GM03348 (cell line): ENCODE measurements at regions not wholly inside any gene's neighbourhood (a gene's known extent, or its start where the extent isn't known, plus 50 kb on each side); places are given as distances from the start of the nearest gene placed in this dataset.
"Not testable (repeated sequence)": the region's sequence is repeated elsewhere in the genome, so short reads cannot be mapped to it uniquely, and the experiment has no call there.

Experiments used
- DNase-seq: peaks from one replicate; pipeline ENCODE4 v3.0.0; 2012; ENCODE audit warnings: low spot score

DNA sequence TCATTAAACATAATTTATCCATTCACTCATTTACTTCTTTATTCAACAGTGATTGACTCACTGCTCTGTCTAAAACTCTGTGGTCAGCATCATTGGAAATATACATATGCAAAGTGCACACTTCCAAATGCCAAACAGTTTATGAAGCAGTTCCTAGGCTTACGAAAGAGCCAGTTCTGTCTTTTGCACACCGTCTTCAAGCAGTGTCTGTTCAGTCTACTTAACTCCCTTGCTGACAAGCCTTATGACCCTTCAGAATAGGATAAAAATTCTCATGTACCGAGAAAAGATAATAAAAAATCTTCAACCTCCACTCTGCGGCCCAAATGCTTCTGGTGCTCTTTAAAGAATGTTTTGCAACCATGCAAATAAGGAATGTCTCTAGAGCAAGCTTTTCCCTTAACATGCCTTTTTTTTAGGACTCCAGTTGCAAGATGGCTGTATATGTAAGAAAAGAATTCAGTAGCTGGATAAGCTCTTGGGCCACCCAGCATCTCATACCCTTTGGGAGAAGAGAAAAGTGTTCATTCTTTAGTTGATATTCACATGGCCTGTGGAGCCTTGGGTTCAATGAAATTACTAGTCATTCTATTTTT, 1037.0 kb upstream of the SLIT2 start:
- DNase-seq: no peak

DNA sequence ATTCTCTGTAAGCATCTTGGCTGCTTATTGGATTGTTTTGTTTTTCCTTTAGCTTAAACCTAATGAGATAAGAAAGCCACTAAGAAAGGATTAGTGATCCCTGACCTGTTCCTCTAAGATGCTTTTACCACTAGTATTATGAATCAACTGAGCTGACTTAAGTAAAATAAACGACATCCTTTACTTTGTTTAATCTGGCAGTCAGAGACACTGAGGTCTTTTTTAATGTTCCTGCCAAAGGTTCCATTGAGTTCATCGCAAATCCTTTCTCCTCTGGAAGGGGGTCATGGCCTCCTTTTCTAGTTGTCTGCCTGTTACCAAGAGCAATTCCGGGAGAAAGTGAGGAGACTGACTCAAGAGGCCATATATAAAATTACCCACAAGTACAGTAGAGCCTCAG, 1038.3 kb upstream of the SLIT2 start:
- no peak for DNase-seq

DNA sequence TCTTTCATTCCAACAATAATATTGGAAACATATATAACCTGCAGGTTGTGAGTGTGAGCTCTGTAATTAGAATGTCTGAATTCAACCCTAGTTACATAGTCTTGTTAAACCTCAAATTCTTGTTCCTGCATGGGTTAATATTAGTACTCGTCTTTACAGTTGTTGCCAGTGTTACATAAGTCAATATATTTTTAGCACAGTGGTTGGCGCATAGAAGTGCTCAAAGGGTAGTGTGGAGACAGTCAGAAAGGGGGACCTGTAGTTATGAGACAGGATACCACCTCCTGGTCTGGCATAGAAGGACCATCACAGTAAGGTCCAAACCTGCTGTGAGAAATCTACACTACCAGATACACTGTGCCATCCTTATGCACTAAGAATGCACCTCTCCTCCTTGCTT, 1045.9 kb upstream of the SLIT2 start:
- DNase-seq: no peak

DNA sequence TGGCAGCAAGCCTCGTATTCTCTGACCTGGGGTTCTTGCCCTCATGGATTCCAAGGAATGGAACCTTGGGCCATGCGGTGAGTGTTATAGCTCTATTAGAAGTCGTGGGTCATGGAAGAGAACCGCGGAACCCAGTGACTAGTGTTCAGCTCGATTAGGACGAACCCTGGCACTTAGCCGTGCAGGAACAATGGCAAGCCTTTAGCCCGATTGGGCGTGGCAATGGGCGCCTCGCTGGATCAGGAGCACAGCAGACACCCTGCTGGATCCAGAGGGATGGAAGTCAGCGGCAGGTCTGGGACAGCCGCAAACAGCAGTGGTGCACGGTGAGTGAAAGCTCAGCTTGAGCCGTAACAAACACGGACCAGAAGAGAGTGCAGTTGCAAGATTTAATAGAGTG, 1053.9 kb upstream of the SLIT2 start:
- not testable (repeated sequence) for DNase-seq

DNA sequence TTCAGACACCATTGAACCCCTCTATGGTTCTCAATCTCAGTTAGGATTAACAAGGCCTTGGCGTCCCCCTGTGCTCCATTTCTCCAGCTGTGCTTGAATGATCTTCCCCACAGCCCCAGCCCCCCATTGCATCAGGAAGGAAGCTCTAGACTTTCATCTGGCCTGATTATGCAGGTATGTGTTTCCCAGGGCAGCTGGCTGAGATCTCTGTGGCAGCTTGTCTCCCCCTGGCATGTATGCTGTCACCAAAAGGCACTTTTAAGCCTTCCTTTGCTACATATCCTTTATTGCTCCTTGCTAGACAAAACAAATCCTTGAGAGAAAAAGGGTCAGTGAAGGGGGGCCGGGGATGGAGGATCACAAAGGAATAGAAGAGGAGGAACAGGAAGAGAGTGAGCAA, 1056.0 kb upstream of the SLIT2 start:
- no peak for DNase-seq

DNA sequence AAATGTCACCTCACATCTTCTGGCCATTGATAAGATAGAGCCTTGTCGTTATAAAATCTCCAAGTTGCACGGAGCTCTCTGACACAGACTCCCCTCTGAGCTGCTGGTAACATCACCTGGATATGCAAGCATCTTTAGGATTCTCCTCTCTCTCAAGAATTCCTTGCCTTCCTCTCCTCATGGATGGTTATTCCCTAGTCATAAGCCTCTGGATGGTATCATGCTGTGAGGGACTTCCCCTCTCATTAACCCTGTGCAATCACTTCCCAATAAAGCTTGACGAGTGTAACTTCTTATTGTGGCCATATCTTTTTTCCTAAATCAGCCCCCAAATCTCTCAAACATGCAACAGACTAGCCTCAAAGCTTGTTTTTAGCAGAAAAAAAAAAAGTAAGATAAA, 1057.0 kb upstream of the SLIT2 start:
- no peak for DNase-seq

DNA sequence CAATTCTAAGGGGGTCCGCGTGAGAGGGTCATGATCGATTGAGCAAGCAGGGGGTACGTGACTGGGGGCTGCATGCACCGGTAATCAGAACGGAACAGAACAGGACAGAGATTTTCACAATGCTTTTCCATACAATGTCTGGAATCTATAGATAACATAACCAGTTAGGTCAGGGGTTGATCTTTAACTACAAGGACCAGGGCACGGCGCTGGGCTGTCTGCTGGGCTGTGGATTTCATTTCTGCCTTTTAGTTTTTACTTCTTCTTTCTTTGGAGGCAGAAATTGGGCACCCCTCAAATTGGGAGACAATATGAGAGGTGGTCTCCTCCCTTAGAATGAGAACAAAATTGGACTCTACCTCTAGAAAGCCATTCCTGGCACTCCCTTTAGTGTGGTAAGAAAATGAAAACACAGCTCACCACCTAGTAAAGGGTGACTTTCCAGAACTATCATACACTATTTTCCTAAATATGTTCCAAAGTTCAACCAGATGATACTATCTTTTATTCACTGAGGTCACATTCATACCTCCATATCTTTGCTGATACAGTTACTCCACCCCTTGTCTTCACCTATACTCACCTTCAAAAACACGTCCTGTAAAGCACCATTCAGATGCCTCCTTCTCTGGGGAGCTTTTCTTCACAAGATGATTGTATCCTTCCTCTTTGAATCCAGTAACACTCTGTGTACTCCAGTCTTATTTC, 1058.3 kb upstream of the SLIT2 start:
- DNase-seq: no peak

DNA sequence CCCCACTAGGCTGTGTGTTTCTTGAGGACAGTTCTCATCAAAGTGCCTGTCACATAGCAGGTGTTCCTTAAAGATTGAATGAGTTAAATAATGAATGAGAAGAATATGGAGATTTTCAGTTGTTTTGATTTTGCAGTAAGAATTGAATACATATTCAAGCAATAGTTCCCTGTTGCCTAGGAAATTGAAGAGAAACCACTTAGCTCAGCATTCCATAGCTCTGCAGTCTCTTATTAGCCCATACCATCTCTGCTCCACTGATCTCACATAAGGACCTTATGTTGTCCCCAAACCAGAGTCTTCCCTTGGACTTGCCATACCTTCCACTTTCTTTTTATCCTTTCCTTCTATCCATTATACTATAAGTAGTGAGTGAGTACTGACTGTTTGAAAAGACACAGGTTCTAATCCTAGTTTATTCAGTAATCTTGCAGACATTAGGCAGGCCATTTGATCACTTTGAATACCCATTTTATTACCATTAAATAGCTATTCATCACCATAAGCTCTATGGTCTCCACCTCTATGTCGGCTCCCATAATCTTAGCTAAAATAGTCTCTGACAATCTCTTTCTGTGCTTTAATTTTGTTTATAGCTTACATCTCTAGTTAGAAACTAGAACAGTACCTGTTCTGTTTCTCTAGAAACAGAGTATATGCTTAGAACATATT, 1059.6 kb upstream of the SLIT2 start:
- DNase-seq: no peak

DNA sequence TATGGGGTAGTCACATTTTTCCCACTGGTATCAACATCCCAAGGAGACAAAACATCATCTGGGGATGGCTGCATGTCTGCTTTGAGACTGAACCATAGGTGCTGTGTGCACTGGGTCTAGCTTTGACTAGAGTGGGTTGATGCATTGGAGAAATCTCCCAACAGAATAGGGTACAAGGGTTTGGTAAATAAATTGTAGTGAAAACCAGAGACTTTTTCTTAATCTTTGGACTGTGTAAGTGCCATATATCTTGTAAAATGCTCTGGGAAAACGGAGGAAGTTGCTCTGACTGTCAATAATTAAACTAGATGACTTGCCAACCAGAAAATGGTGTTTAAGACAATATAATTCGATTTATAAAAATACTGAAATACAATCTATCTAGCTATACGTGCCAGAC, 1064.0 kb upstream of the SLIT2 start:
- no peak for DNase-seq

DNA sequence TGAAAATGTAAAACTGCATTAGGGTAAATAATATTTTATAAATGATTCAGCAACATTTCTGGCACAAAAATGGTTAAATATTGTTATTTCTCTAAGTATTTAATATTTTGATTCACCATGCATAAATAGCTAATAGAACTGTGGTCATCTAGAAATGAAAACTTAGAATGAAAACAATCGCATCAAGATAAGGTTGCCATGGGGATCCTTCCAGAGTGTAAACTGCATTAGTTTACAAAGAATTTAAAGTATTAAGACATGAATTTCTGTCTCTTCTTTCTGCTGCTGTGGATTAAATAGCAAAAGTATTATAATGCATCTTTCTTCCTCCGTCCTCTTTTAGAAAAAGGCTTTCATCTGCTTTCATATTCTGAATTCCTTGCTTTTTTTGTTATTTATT, 1064.6 kb upstream of the SLIT2 start:
- DNase-seq: no peak

DNA sequence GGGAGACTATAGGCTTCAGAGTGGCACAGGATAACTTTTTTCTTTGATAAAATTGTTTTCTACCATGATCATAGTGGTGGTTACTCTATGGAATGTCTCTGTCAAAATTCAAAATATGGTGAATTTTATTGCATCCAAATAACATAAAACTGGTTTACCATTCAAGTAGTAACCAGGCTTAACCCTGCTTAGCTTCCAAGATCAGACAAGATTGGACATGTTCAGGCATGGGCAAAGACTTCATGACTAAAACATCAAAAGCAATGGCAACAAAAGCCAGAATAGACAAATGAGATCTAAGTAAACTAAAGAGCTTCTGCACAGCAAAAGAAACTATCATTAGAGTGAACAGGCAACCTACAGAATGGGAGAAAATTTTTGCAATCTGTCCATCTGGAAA, 1070.1 kb upstream of the SLIT2 start:
- not testable (repeated sequence) for DNase-seq

DNA sequence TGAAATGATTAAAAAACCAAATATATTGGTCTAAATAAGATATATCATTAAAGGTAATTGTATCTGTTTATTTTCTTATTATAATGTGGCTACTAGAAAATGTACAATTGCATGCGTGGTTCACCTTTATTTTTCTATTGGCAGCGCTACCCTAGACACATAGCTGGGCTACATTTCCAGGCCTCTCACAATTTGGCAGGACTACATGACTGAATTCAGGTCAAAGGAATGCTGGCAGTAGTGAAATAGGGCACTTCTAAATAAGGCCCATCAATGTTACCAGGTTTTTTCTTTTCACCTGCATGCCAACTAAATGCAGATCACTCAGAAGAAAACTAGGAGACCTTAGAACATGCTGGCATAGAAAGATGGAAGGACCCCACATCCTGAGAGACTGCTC, 1072.9 kb upstream of the SLIT2 start:
- no peak for DNase-seq

DNA sequence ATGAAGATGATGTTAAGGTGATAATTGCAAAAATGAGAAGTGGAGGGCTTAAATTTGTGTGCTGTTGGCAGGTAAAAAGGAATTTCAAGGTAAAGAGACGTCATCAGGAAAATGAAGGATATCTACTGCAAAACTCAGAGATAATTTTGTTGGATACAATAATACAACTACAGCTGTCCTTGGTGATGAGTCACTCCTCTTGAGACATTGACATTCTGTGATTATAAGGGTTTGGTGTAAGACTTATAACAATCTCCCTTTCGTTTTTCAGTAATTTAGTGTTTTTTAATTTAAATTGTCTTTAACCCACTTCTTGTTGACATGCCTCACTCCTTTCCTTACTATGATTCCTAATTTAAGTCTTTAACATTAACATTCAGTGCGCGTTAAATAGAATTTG, 1074.1 kb upstream of the SLIT2 start:
- DNase-seq: no peak

DNA sequence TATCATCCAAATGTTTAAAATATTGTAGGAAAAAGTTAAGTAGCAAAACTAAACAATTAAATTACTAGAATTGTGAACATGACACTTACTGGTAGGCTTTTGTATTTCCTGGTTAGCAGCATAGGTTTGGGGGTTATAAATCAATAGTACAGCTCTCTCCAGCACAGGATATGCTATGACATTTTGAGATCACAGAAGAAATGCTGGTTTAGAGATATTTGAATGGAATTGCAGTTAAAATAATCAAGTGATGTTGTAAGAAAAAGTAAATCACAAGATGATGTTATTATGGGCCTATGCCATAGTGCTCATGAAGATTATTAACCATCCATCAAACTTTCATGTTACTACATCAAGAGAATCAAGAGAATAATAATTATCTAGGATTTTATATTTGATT, 1079.9 kb upstream of the SLIT2 start:
- no peak for DNase-seq

DNA sequence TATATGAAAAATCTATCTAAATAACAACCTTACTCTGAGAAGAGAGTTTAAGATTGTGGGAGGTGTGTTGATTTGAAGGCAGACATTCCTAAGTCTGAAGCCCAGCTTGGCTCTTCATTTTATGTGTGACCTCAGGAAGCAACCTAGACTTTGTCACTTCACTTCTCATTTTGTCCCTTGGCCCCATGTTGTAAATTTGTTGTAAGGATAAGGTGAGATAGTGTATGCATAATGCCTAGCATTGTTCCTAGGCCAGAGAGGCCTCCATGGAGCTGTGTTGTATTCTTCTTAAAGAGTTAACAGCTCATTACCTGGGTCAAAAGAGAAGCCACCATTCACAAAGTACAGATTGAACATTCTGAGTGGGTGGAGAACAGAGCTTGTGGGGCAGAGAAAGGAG, 1084.4 kb upstream of the SLIT2 start:
- no peak for DNase-seq

DNA sequence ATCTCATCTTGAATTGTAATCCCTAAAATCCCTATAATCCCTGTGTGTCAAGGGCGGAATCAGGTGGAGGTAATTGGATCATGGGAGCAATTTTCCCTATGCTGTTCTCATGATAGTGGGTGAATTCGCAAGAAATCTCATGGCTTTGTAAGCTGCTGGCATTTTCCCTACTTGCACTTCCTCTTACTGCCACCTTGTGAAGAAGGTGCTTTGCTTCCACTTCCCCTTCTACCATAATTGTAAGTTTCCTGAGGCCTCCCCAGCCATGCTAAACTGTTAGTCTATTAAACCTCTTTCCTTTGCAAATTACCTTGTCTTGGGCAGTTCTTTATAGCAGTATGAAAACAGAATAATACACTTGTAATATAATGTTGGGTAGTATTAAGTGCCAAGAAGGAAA, 1087.4 kb upstream of the SLIT2 start:
- no peak for DNase-seq

DNA sequence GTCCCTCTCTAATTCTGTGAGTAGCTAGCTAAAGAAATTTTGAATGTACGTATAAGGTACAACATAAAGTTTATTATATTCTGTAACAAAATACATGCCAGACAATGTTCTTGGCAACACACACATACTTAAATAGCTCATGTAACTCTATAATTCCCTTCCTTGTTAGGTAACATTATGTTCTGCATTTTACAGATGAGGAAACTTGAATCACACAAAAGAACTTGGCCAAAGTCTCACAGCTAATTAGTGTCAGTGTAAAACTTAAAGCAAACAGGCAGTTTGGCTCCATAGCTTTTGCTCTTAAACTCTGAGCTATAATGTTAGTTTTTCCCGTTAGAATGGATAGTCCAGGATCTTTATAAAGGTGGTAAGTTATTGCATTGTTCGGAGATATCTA, 1091.8 kb upstream of the SLIT2 start:
- no peak for DNase-seq

DNA sequence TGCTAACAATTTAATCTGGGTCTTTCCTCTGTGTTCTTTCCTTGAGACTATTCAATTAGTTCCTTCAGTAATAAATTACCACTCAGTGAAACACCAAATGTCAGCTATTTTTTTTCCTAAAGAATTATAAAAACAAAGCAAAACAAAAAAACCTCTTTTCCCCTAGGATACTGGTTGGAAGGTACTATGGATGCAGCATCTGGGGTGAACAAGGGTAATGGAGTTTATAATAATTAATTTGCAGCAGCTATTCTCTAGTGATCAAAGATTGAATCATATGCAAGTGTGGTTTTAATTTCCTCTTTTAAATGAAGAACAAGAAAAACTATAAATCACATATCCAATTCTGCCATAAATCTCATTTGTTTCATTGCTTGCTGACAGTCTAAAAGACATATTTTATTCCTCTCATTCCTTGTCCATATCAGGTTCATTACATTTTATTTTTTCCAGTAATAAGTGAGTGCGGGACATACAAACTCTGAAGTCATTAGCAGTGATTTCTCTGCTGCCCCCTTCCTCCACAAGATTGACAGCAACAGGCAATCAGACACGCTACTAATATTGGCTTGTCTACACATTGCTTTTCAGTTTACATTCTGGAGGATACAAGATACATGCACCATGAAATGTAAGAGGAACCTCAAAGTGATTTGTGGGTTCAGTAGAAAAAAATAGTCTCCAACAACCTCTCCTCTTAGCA, 1093.4 kb upstream of the SLIT2 start:
- DNase-seq: no peak

DNA sequence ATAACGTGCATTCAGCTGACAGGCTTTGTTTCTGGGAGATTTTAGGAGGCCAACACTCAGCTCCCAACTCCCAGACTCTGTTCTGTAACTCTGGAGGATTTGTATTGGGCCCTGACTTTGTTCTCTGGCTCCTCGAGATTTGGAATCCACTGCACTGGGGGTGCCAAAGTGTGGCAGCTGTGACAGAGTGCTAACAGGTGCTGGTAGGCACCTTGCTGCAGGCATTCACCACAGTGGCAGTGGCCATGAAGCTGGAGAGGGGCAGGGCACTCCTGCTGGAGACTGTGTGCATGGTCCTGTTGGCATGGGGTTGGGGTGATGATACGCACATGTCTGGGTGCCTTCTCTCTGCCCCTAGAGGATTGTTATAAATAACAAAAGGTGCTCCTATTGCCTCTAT, 1094.9 kb upstream of the SLIT2 start:
- DNase-seq: no peak

DNA sequence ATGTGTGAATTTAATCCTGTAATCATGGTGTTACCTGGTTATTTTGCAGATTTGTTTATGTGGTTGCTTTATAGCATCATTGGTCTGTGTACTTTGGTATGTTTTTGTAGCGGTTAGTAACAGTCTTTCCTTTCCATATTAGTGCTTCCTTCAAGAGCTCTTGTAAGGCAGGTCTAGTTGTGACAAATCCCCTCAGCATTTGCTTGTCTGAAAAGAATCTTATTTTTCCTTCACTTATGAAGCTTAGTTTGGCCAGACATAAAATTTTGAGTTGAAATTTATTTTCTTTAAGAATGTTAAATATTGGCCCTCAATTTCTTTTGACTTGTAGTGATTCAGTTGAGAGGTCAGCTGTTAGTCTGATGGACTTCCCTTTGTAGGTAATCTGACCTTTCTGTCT, 1096.1 kb upstream of the SLIT2 start:
- no peak for DNase-seq

DNA sequence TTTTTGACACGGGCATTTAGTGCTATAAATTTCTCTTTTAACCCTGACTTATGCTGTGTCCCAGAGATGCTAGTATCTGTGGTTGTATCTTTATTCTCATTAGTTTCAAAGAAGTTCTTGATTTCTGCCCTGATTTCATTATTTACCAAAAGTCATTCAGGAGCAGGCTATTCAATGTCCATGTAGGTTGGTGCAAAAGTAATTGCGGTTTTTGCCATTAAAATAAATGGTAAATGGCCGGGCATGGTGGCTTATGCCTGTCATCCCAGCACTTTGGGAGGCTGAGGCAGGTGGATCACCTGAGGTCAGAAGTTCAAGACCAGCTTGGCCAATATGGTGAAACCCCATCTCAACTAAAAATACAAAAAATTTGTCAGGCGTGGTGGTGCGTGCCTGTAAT, 1097.4 kb upstream of the SLIT2 start:
- DNase-seq: not testable (repeated sequence)

DNA sequence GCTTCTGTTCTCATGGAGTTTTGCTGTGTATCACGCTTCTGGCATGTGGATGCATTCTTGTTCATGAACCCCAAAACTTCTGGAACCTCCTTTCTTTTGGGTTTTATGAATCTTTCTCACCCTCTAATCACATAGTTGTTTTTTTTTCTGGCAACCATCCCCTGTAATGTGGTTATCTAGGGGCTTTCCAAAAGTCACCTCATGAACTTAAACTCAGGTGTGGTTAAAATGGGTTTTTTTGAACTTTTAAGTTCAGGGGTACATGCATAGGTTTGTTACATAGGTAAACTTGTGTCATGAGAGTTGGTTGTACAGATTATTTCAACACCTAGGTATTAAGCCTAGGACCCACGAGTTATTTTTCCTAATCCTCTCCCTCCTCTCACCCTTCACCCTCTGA, 1099.4 kb upstream of the SLIT2 start:
- DNase-seq: no peak

DNA sequence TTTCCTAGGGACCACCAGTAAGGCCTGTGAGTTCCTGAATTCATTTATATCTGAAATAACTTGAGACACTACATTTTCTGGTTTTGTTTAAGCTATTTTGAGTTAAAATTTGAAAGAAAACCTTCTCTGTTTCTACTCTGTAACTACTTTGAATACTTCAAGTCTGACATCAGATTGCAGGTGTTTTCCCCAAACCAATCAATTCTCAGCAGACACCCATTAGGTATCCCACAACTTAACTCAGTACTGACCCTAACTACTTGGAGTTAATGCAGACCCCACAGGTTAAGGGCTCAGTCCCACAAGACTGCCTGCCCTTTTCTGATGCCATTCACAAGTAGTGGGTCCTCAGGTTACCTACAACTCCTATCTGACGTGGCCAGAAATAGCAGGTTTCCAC, 1100.0 kb upstream of the SLIT2 start:
- DNase-seq: no peak
